ENCODE measurements at regions not wholly inside any gene's neighbourhood (a gene's known extent, or its start where the extent isn't known, plus 50 kb on each side); places are given as distances from the start of the nearest gene placed in this dataset.
A peak's percentile ranks its signal among the peaks of the same experiment; 100 is the strongest.
"Not testable (repeated sequence)": the region's sequence is repeated elsewhere in the genome, so short reads cannot be mapped to it uniquely, and the experiment has no call there.

GRCh38 chr10:30696416-30697185, 67.0 kb upstream of the LYZL2 start:
- peaks cover 11% of the 10 kb centered on the region for H3K4me1 Mint-ChIP-seq (ENCODE audit: low read depth)
- not testable (repeated sequence) for H3K27ac Mint-ChIP-seq (ENCODE audit: unreplicated experiment); H3K36me3 Mint-ChIP-seq (ENCODE audit: low read depth); H3K9me3 Mint-ChIP-seq (ENCODE audit: low read depth); DNase-seq (ENCODE audit: low spot score); H3K4me3 Mint-ChIP-seq (ENCODE audit: unreplicated experiment); H3K27me3 Mint-ChIP-seq (ENCODE audit: low read depth)
- peak; percentile 62 for TF ChIP-seq CTCF (IDR thresholded peaks at IDR 0.05)

DNA sequence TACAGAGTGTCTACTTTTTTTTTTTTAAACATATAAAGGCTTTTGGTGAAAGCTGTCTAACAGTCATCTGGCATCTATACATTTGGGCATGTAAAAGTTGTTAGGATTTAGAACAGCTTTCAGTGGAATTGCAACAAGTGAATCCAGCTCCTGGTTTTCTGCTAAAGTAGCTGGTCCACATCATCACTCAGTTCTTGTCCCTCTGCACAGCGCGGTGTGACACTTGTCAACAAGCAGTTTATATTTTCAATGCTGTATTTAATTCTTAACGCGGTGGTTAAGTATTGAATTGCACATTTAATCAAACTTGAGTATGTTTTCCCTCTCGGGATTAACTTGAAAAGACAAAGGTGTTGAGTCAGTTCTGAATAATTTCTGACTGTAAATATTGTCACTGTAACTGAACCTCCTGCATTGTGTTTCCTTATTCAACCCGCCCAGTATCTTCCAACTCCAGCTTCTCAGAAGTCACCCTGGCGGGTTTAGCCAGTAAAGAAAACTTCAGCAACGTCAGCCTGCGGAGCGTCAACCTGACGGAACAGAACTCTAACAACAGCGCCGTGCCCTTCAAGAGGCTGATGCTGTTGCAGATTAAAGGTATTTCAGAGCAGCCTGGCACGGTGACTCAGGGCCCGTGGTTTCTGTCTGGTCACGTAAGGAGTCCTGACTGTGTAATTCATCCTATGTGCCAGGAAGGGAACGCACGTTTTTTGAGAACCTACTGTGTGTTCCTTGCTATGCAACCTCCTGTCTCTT, 66.1 kb upstream of the LYZL2 start:
- not testable (repeated sequence) for H3K36me3 Mint-ChIP-seq (ENCODE audit: low read depth); DNase-seq (ENCODE audit: low spot score); H3K27me3 Mint-ChIP-seq (ENCODE audit: low read depth); H3K4me3 Mint-ChIP-seq (ENCODE audit: unreplicated experiment); H3K9me3 Mint-ChIP-seq (ENCODE audit: low read depth)
- H3K27ac Mint-ChIP-seq (ENCODE audit: unreplicated experiment) = peak overlapping the region; percentile 78
- H3K4me1 Mint-ChIP-seq (ENCODE audit: low read depth) = peaks cover 12% of the 10 kb centered on the region

- no peak for DNase-seq (ENCODE audit: low spot score)
- Mint-ChIP-seq H3K36me3 (ENCODE audit: low read depth) (no peaks in the 10 kb centered on the region), H3K4me1 (ENCODE audit: low read depth) (peaks cover 12% of the 10 kb centered on the region), H3K9me3 (ENCODE audit: low read depth) (no peaks in the 10 kb centered on the region), H3K27ac (ENCODE audit: unreplicated experiment) (no peak overlapping the region), H3K4me3 (ENCODE audit: unreplicated experiment) (no peak overlapping the region), H3K27me3 (ENCODE audit: low read depth) (no peaks in the 10 kb centered on the region)
- no peak for TF ChIP-seq CTCF (IDR thresholded peaks at IDR 0.05)
Measured at GRCh38 chr10:30694518-30695228, 65.1 kb upstream of the LYZL2 start.

- Mint-ChIP-seq H3K4me1 (ENCODE audit: low read depth) (peaks cover 19% of the 10 kb centered on the region), H3K27ac (ENCODE audit: unreplicated experiment) (no peak overlapping the region), H3K9me3 (ENCODE audit: low read depth) (no peaks in the 10 kb centered on the region), H3K36me3 (ENCODE audit: low read depth) (no peaks in the 10 kb centered on the region), H3K27me3 (ENCODE audit: low read depth) (no peaks in the 10 kb centered on the region), H3K4me3 (ENCODE audit: unreplicated experiment) (no peak overlapping the region)
- TF ChIP-seq CTCF (IDR thresholded peaks at IDR 0.05) = no peak
- no peak for DNase-seq (ENCODE audit: low spot score)
Measured at GRCh38 chr10:30691639-30692015, 62.1 kb upstream of the LYZL2 start.

DNA sequence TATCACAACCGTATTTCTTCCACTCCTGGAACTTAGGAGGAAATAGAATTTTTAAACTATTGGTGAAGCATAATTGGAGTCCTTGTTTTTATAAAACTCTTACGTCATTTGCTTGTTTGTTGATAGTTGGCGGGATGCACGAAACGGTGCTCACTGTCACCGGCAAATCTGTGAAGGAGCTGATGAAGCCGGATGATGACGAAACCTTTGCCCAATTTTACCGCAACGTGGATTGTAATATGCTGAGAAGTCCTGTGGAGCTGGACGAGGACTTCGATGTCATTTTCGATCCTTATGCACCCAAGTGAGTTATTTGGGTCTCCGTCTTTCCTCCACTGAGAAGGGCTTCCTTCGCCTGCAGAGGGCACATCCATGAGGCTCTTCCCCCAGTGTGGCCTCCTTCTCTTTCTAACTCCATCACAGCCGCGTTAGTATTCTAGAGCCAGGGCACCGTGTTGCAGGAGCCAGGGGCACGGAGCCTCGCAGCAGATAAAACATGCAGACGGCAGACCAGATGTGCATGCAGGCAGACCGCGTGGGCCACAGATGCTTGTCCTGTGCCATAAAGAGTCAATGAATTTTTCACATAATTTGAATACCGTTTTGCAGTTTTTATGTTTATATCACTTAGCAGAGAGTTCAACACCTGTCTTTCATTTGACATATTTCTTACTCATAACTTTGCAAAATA, 61.5 kb upstream of the LYZL2 start:
- H3K9me3 Mint-ChIP-seq (ENCODE audit: low read depth); H3K27me3 Mint-ChIP-seq (ENCODE audit: low read depth); H3K27ac Mint-ChIP-seq (ENCODE audit: unreplicated experiment); H3K36me3 Mint-ChIP-seq (ENCODE audit: low read depth); H3K4me3 Mint-ChIP-seq (ENCODE audit: unreplicated experiment); DNase-seq (ENCODE audit: low spot score): not testable (repeated sequence)
- peaks cover 19% of the 10 kb centered on the region for H3K4me1 Mint-ChIP-seq (ENCODE audit: low read depth)

DNA sequence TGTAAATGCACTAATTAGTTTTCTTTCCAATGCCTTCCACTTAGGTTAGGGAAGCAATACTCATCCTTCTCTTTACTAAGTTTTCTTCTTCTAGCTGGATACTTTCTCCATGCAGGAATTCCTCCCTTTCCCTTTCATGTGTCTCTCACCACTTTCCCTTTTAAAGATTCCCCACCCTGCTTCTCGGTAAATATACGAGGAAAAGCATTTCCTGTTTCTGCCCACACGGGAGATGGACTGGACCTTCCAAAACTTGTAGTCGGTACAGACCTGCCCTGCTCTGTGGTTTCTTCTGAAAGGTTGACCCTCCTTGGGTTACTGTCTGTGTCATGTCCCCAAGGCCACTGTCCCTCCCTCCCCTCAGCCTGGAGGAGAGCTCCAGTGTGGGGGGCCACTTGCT, 58.9 kb upstream of the LYZL2 start:
- TF ChIP-seq CTCF (IDR thresholded peaks at IDR 0.05) = no peak
- Mint-ChIP-seq H3K9me3 (ENCODE audit: low read depth) (no peaks in the 10 kb centered on the region), H3K36me3 (ENCODE audit: low read depth) (no peaks in the 10 kb centered on the region), H3K27ac (ENCODE audit: unreplicated experiment) (no peak overlapping the region), H3K27me3 (ENCODE audit: low read depth) (no peaks in the 10 kb centered on the region), H3K4me1 (ENCODE audit: low read depth) (peaks cover 14% of the 10 kb centered on the region), H3K4me3 (ENCODE audit: unreplicated experiment) (no peak overlapping the region)
- DNase-seq (ENCODE audit: low spot score) = no peak

Data from chondrocyte (in vitro differentiated cells).